ENCODE measurements at regions not wholly inside any gene's neighbourhood (a gene's known extent, or its start where the extent isn't known, plus 50 kb on each side); places are given as distances from the start of the nearest gene placed in this dataset.

DNA sequence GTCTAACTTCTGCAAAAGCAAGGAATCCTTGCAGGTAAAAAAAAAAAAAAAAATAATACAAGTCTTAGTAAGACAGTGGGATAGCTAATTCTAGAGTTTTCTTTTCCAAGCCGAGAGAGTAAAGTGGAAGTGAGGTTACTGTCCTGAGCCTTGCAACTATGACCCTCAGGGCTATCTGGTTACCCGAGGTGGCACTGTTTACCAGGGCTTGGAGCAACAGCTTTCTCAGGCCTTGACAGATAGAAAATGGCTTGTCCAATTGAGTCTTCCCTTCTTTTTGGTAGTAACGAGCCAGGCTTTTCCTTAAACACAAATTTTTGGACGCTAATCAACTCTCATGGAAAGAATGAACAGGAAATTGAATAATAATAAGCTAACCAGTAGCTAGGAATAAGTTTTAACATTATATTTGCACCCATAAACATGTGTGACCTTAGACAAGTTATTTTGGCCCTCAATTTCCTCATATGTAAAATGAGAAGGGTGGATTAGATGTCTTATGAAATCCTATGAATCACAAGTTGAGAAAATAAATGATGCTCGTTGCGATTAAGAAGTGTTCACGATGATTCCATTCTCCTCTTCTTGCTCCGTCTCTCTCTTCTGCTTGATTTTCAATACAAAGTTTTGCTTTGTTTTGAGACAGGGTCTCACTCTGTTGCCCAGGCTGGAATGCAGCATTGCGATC lies 236.9 kb upstream of the KBTBD8 start:
- Histone ChIP-seq H3K4me2 (ENCODE audit: low read length) (no peak overlapping the region), H3K27ac (ENCODE audit: low read depth, low read length) (no peak overlapping the region), H3K36me3 (ENCODE audit: control insufficient read depth in 1 of 2, insufficient read depth in 2 of 2, low read length in 2 of 2) (no peaks in the 10 kb centered on the region), H2AFZ (ENCODE audit: low read depth, low read length, poor library complexity, severe bottlenecking) (no peak overlapping the region), H3K4me3 (replicated peaks in 1 of 2; ENCODE audit: low read depth in 1 of 2, low read length in 2 of 2) (no peak overlapping the region), H3K9ac (ENCODE audit: low read length) (no peak overlapping the region), H4K20me1 (ENCODE audit: insufficient read depth) (no peaks in the 10 kb centered on the region), H3K9me2 (ENCODE audit: insufficient read depth) (no peaks in the 10 kb centered on the region), H3K27me3 (ENCODE audit: insufficient read depth, low read length) (no peaks in the 10 kb centered on the region), H3K9me3 (ENCODE audit: control insufficient read depth in 1 of 2, insufficient read depth in 1 of 2, low read depth in 1 of 2, low read length in 2 of 2) (no peaks in the 10 kb centered on the region), H3K79me2 (ENCODE audit: insufficient read depth, low read length) (no peaks in the 10 kb centered on the region), H3K4me1 (ENCODE audit: control insufficient read depth in 1 of 2, insufficient read depth in 2 of 2, low read length in 2 of 2) (no peaks in the 10 kb centered on the region)
- TF ChIP-seq EGR1 (IDR thresholded peaks at IDR 0.05; ENCODE audit: low read depth) (no peak), RAD21 (IDR thresholded peaks at IDR 0.05; ENCODE audit: low read depth) (no peak), FOSL1 (IDR thresholded peaks at IDR 0.05; ENCODE audit: low read depth) (no peak), SRF (IDR thresholded peaks at IDR 0.05; ENCODE audit: low read depth) (no peak), ELF1 (IDR thresholded peaks at IDR 0.05; ENCODE audit: borderline replicate concordance, low read depth) (no peak), JUND (IDR thresholded peaks at IDR 0.05) (no peak), ZNF274 (IDR thresholded peaks at IDR 0.05; ENCODE audit: low read depth, low read length) (no peak), EZH2phosphoT487 (IDR thresholded peaks at IDR 0.05; ENCODE audit: borderline replicate concordance) (no peak)
- TF ChIP-seq, protein P1, sequence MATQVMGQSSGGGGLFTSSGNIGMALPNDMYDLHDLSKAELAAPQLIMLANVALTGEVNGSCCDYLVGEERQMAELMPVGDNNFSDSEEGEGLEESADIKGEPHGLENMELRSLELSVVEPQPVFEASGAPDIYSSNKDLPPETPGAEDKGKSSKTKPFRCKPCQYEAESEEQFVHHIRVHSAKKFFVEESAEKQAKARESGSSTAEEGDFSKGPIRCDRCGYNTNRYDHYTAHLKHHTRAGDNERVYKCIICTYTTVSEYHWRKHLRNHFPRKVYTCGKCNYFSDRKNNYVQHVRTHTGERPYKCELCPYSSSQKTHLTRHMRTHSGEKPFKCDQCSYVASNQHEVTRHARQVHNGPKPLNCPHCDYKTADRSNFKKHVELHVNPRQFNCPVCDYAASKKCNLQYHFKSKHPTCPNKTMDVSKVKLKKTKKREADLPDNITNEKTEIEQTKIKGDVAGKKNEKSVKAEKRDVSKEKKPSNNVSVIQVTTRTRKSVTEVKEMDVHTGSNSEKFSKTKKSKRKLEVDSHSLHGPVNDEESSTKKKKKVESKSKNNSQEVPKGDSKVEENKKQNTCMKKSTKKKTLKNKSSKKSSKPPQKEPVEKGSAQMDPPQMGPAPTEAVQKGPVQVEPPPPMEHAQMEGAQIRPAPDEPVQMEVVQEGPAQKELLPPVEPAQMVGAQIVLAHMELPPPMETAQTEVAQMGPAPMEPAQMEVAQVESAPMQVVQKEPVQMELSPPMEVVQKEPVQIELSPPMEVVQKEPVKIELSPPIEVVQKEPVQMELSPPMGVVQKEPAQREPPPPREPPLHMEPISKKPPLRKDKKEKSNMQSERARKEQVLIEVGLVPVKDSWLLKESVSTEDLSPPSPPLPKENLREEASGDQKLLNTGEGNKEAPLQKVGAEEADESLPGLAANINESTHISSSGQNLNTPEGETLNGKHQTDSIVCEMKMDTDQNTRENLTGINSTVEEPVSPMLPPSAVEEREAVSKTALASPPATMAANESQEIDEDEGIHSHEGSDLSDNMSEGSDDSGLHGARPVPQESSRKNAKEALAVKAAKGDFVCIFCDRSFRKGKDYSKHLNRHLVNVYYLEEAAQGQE (IDR thresholded peaks at IDR 0.05; ENCODE audit: low read depth) = no peak
- TF ChIP-seq, protein P2, sequence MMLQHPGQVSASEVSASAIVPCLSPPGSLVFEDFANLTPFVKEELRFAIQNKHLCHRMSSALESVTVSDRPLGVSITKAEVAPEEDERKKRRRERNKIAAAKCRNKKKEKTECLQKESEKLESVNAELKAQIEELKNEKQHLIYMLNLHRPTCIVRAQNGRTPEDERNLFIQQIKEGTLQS (IDR thresholded peaks at IDR 0.05) = no peak
- TF ChIP-seq, protein P3, sequence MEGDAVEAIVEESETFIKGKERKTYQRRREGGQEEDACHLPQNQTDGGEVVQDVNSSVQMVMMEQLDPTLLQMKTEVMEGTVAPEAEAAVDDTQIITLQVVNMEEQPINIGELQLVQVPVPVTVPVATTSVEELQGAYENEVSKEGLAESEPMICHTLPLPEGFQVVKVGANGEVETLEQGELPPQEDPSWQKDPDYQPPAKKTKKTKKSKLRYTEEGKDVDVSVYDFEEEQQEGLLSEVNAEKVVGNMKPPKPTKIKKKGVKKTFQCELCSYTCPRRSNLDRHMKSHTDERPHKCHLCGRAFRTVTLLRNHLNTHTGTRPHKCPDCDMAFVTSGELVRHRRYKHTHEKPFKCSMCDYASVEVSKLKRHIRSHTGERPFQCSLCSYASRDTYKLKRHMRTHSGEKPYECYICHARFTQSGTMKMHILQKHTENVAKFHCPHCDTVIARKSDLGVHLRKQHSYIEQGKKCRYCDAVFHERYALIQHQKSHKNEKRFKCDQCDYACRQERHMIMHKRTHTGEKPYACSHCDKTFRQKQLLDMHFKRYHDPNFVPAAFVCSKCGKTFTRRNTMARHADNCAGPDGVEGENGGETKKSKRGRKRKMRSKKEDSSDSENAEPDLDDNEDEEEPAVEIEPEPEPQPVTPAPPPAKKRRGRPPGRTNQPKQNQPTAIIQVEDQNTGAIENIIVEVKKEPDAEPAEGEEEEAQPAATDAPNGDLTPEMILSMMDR (IDR thresholded peaks at IDR 0.05 in 2 of 3, conservative IDR thresholded peaks at IDR 0.05 in 1 of 3; ENCODE audit: borderline replicate concordance in 1 of 3, insufficient read depth in 1 of 3, low read depth in 2 of 3, low read length in 2 of 3) = no peak
- intact Hi-C loops (cut with micrococcal nuclease) = no loop called here
- DNase-seq (ENCODE audit: low read depth, low spot score) (no peak), ATAC-seq (no peak)
- ChIA-PET POLR2A (no interaction called here), CTCF (no interaction called here), RAD21 (ENCODE audit: low non-redundant PET in 1 of 2, low total read pairs in 2 of 2, uncharacterized antibody in 2 of 2, unreplicated experiment in 2 of 2) (no interaction called here)
- BruUV-seq (replicated peaks) = no TSS peak

Measured in HCT116 (cell line).